T-helper 17 cell (primary cell): ENCODE measurements at regions not wholly inside any gene's neighbourhood (a gene's known extent, or its start where the extent isn't known, plus 50 kb on each side); places are given as distances from the start of the nearest gene placed in this dataset.

Source experiments
- ATAC-seq: fragments of 150-1000 bp; cut with Tn5 transposase; 2 replicates; pipeline ENCODE4 v1.10.0; 2021; ENCODE audit warnings: mild to moderate bottlenecking, moderate library complexity
- DNase-seq, 3 donors: peaks; one replicate each; pipeline versions ENCODE4 v3.0.0 to v3.0.0-alpha.2; 2020 to 2021
- H3K9me3 ChIP-seq: one replicate; pipeline ENCODE4 v1.7.0; 2013; ENCODE audit warnings: low read length, mild to moderate bottlenecking; ENCODE audit not compliant: control insufficient read depth, poor library complexity, severe bottlenecking
- H3K27ac Mint-ChIP-seq: one replicate; pipeline ENCODE4 v1.8.0; 2022; ENCODE audit warnings: mild to moderate bottlenecking, moderate library complexity, mixed read lengths
- H3K27me3 Mint-ChIP-seq: one replicate; pipeline ENCODE4 v1.8.0; 2022; ENCODE audit warnings: mixed read lengths
- H3K36me3 Mint-ChIP-seq: one replicate; pipeline ENCODE4 v1.8.0; 2022; ENCODE audit warnings: low read depth, mixed read lengths
- H3K4me1 Mint-ChIP-seq: one replicate; pipeline ENCODE4 v1.8.0; 2022; ENCODE audit warnings: mild to moderate bottlenecking, mixed read lengths
- H3K4me3 Mint-ChIP-seq: one replicate; pipeline ENCODE4 v1.8.0; 2022; ENCODE audit warnings: mild to moderate bottlenecking, moderate library complexity, mixed read lengths

DNA sequence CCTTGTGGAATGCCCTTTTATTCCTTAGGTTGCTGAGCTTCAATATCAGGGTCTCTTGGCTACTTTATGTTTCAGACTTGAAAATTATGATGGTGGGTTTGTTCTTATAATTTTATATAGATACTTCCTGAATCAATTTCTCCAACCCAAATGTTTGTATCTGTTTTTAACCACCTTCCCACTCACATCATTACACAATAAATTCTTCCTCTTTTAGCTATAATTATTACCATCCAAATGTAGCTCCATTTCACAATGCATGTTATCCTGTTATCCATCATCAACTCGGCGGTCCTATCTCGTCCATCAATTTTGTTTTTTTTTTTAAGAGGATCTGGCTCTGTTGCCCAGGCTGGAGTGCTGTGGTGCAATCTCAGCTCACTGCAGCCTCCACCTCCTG, 357.6 kb upstream of the ZP4 start:
- Mint-ChIP-seq H3K4me3 (no peak overlapping the region), H3K27me3 (no peaks in the 10 kb centered on the region), H3K4me1 (no peaks in the 10 kb centered on the region), H3K36me3 (no peaks in the 10 kb centered on the region), H3K27ac (no peak overlapping the region)
- DNase-seq (no peak), ATAC-seq (no peak)
- no peaks in the 10 kb centered on the region for H3K9me3 ChIP-seq

DNA sequence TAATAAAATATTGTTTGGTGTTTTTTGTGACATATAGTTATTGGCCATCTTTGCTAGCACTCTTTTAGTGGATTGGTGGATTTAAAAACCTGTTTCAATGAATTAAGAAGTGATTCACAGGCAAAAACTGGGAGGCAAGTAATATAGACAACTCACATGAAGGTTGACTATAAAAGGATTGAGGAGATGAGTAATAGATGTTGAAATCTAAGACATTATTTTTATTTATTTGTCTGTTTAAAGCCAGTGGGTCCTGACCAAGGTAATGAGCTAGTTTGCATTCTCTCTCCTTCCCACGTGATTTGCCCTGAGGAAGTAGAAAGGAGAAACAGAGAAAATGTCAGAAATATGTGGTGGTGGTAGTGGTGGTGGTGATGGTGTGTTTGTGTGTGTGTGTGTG, 351.5 kb upstream of the ZP4 start:
- Mint-ChIP-seq H3K4me3 (no peak overlapping the region), H3K4me1 (no peaks in the 10 kb centered on the region), H3K36me3 (no peaks in the 10 kb centered on the region), H3K27ac (no peak overlapping the region), H3K27me3 (no peaks in the 10 kb centered on the region)
- no peak for DNase-seq
- H3K9me3 ChIP-seq, result no peaks in the 10 kb centered on the region
- ATAC-seq, result no peak

DNA sequence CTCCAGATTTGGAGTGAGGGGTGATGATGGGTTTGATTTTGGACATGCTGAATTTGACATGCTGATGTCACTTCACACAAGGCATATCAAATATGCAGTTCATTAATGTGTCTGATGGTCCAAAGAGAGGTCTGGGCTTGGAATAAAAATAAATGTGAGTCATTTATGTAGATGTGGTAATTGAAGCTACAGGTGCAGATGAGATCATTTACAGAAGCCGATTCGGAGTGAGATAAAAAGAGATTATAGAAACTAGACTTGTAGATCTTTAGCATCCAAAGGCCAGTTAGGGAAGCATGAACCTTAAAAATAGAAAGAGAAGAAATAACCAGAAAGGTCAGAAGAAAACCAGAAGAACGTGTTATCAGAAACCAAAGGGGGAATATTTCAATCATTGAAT, 350.9 kb upstream of the ZP4 start:
- H3K27ac Mint-ChIP-seq, result no peak overlapping the region
- H3K27me3 Mint-ChIP-seq, result no peaks in the 10 kb centered on the region
- no peaks in the 10 kb centered on the region for H3K9me3 ChIP-seq
- ATAC-seq (no peak), DNase-seq (no peak)
- H3K4me1 Mint-ChIP-seq, result no peaks in the 10 kb centered on the region
- H3K4me3 Mint-ChIP-seq, result no peak overlapping the region
- no peaks in the 10 kb centered on the region for H3K36me3 Mint-ChIP-seq

DNA sequence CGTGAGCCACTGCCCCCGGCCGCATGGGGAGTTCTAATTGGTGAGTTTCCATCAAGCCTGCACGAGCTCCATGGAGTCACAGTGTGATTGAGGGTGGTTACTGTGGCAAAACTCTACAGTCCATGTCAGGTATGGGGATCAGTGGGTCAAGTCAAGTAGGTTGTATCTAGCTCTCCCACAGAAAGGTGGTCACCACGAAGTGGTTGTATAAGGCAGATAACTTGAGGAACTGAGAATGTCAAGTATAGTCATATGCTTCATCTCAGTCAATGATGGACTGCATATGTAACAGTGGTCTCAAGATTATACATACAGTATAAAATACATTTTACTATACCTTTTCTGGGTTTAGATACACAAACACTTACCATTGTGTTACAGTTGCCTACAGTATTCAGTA, 348.6 kb upstream of the ZP4 start:
- no peak for ATAC-seq
- Mint-ChIP-seq H3K36me3 (no peaks in the 10 kb centered on the region), H3K27me3 (no peaks in the 10 kb centered on the region), H3K27ac (no peak overlapping the region), H3K4me3 (no peak overlapping the region), H3K4me1 (no peaks in the 10 kb centered on the region)
- no peaks in the 10 kb centered on the region for H3K9me3 ChIP-seq
- DNase-seq, result no peak

DNA sequence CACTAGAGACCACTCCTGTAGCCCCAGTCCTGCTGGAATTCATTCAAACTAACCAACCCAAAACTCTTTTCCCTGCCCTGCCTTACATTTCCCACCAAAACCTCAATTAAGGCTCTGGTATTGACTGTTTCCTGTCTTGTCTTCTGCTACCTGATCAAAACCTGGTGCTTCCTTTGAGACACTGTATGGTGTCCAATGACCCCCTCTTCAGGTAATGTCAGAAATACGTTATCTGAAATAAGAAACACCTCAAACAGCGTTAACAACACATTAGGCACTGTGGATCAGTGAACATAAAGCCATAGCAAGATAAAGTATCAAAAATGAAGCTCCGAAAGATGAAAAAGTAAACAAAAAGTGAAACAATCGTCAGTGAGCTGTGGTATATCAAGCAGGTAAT, 343.2 kb upstream of the ZP4 start:
- no peaks in the 10 kb centered on the region for H3K9me3 ChIP-seq
- H3K27me3 Mint-ChIP-seq, result no peaks in the 10 kb centered on the region
- no peak overlapping the region for H3K4me3 Mint-ChIP-seq
- H3K4me1 Mint-ChIP-seq, result no peaks in the 10 kb centered on the region
- no peak overlapping the region for H3K27ac Mint-ChIP-seq
- no peak for DNase-seq
- H3K36me3 Mint-ChIP-seq, result no peaks in the 10 kb centered on the region
- no peak for ATAC-seq

DNA sequence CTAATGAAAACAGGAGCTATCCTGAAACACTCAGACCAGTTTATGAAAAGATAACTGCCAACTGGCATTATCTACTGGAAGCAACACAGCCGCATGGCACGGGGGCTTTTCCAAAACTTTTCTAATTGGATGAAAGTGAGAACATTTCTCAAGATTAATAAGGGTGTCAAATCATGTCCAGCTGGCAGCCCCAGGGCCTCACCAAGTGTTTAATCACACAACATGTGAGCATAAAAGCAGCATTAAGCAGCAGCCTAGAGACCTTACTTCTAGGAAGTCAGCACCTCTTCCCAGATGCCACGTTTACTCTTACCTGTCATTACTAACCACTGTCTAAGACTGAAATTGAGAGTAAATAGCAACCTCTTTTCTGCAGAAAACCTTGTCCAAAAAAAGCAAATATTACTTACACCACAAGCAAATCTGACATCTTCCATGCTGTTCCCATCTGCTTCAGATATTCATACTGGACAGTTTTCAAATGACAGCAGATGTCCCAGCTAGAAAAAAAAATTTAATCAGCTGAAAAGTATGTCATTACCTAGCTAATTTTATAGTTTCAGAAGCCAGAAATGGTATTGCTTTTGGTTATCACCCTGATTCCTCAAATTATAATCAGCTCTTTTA, 341.5 kb upstream of the ZP4 start:
- H3K36me3 Mint-ChIP-seq, result no peaks in the 10 kb centered on the region
- H3K4me1 Mint-ChIP-seq, result no peaks in the 10 kb centered on the region

DNA sequence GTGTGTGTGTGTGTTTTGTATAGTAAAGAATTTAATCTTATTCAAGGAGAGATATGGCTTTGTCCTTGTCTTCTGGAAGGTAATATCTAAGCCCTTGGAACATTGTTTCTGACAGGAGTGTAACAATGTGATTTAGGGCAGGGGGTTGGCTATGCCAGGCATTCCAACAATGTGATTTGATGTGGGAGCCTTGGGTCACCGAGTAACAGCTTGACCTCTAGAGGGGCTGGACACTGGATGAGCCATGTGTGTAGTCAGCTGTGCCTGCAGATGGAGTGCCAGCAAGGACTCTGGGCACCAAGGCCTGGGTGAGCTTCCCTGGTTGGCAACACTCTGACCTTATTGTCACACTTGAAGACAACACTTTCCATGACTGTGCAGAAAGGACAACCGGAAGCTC, 336.1 kb upstream of the ZP4 start:
- ATAC-seq (no peak), DNase-seq (no peak)
- Mint-ChIP-seq H3K4me1 (no peaks in the 10 kb centered on the region), H3K27ac (no peak overlapping the region), H3K36me3 (no peaks in the 10 kb centered on the region), H3K27me3 (no peaks in the 10 kb centered on the region), H3K4me3 (no peak overlapping the region)
- no peaks in the 10 kb centered on the region for H3K9me3 ChIP-seq

More for the DNA sequence above, 341.5 kb upstream of the ZP4 start:
- Mint-ChIP-seq H3K4me3 (no peak overlapping the region), H3K27me3 (no peaks in the 10 kb centered on the region), H3K27ac (no peak overlapping the region)
- no peak for DNase-seq
- no peaks in the 10 kb centered on the region for H3K9me3 ChIP-seq
- ATAC-seq, result no peak

DNA sequence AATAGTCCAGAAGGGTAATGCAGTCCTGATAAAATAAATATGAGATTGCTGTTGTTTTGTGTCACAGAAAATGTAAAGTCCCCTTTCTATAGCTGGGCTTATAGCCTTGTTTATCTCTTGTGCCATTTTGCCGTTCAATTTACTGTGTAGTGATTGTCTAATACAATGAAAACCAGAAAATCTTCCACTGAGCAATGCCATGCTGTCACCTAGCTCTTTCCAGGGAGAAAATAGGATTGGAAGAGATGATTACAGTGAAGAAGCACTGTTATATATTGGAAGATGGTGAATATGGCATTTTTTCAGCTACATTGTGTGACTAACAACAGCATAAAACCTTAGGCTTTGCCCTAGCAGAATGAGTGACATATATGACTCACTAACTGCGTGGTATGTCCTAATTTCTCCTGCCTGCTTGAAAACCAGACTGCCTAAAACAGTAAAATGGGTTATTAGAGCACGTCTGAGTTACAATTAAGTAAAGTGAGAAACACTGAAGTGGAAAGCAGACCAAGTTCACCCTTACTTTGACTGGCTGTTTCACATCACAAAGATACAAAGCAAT, 332.4 kb upstream of the ZP4 start:
- Mint-ChIP-seq H3K4me1 (no peaks in the 10 kb centered on the region), H3K36me3 (no peaks in the 10 kb centered on the region), H3K27ac (no peak overlapping the region), H3K27me3 (no peaks in the 10 kb centered on the region), H3K4me3 (no peak overlapping the region)
- DNase-seq, result no peak
- H3K9me3 ChIP-seq, result no peaks in the 10 kb centered on the region
- no peak for ATAC-seq

DNA sequence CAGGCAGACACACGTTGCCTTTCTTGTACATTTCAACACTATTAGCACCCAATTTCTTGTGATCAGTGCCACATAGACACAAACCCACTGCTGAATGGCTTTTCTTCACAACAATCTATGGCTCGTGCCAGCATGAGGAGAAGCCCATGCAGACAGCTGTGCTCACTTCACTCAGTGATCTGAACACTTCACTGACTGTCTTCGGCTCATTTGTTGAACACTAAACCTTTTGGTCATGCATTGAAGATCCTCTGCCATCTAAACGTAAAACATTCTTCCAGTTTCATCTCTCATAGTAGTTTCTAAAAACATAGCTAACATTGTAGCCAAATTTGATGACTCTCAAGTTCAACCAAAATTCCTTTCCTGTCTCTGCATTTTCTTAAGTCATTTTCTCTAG, 331.0 kb upstream of the ZP4 start:
- no peaks in the 10 kb centered on the region for H3K4me1 Mint-ChIP-seq
- H3K27me3 Mint-ChIP-seq, result no peaks in the 10 kb centered on the region
- H3K4me3 Mint-ChIP-seq, result no peak overlapping the region
- DNase-seq, result no peak
- H3K36me3 Mint-ChIP-seq, result no peaks in the 10 kb centered on the region
- H3K9me3 ChIP-seq, result no peaks in the 10 kb centered on the region
- no peak overlapping the region for H3K27ac Mint-ChIP-seq
- no peak for ATAC-seq

DNA sequence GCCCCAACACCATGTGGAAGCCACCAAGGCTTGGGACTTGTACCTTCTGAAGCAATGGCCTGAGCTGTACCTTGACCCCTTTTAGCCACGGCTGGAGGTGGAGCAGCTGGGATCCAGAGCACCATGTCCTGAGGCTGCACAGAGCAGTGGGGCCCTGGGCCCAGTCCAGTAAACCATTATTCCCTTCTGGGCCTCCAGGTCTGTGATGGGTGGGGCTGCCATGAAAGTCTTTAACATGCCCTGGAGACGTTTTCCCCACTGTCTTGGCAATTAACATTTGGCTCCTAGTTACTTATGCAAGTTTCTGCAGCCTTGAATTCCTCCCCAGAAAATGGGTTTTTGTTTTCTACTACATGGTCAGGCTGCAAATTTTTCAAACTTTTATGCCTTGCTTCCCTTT, 323.7 kb upstream of the ZP4 start:
- no peaks in the 10 kb centered on the region for H3K4me1 Mint-ChIP-seq
- no peak overlapping the region for H3K27ac Mint-ChIP-seq
- DNase-seq (no peak), ATAC-seq (no peak)
- H3K9me3 ChIP-seq, result no peaks in the 10 kb centered on the region
- H3K27me3 Mint-ChIP-seq, result no peaks in the 10 kb centered on the region
- H3K36me3 Mint-ChIP-seq, result no peaks in the 10 kb centered on the region
- no peak overlapping the region for H3K4me3 Mint-ChIP-seq

DNA sequence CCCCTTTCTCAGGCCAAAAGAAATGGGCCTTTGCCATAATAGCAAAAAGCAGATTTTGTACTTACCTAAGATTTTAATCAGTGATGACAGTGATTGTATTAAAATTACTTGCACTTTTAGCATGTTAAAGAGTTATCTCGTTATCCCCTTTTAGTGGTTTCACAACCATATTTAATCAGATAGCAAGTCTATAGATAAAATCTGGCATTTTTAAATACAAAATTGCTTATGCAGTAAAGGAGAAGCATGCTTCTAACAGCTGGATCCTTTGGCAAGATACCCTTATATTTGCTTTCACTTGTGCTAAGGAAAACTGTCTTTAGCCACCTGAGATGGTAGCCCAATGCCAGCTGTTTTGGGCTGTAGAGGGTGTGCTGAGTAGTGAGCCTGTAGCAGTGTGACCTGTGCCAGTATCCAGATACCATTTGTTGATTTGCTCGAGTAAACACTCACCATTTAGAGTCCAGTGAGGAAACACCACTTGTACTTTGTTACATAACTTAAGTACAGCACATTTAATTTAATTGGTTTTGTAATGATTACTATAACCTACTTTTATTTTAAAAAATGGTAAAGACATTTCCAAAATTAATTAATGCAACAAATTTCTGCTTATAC, 314.4 kb upstream of the ZP4 start:
- Mint-ChIP-seq H3K4me3 (no peak overlapping the region), H3K27me3 (no peaks in the 10 kb centered on the region), H3K27ac (no peak overlapping the region), H3K36me3 (no peaks in the 10 kb centered on the region), H3K4me1 (no peaks in the 10 kb centered on the region)
- ATAC-seq (no peak), DNase-seq (no peak)
- peaks cover 3% of the 10 kb centered on the region for H3K9me3 ChIP-seq

DNA sequence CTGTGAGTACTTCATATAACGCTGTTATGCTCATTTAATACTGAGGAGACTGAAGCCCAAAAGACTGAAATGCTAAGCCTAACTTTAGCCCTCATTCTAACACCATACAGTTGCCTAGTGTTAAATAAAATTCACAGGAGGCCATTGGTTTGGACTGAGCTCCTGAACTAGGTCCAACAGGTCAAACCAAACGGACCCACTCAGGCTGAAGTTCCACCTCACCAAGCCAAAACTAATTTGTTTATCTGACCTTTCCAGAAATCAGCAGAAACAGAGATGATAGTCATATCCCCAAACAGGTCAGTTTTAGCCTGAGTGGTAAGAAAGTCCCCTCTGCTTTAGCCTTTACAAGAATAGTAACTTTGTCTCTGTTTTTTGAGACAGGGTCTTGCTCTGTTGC, 311.3 kb upstream of the ZP4 start:
- H3K4me3 Mint-ChIP-seq, result no peak overlapping the region
- no peak for ATAC-seq
- no peaks in the 10 kb centered on the region for H3K4me1 Mint-ChIP-seq
- H3K36me3 Mint-ChIP-seq, result no peaks in the 10 kb centered on the region
- no peaks in the 10 kb centered on the region for H3K9me3 ChIP-seq
- DNase-seq, result no peak
- H3K27ac Mint-ChIP-seq, result no peak overlapping the region
- no peaks in the 10 kb centered on the region for H3K27me3 Mint-ChIP-seq

DNA sequence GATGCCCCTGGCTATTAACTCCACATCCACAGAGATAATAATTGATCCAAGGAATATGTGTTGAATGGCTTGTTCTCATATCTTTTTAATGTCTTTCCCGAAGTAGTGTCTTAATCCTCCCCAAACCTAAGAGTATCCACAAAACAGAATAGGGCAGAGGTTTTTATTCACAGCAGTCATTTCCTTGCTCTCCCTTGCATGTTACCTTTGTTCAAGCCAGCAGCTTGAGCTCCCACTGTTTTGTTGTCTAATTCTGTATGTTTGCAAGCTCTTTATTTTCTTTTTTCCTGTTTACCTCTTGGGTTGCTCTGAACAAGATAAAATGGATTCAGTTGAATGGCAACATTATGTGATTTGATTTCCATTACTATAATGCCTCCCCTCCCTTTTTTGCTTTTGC, 308.6 kb upstream of the ZP4 start:
- Mint-ChIP-seq H3K4me3 (no peak overlapping the region), H3K4me1 (no peaks in the 10 kb centered on the region), H3K36me3 (no peaks in the 10 kb centered on the region)

DNA sequence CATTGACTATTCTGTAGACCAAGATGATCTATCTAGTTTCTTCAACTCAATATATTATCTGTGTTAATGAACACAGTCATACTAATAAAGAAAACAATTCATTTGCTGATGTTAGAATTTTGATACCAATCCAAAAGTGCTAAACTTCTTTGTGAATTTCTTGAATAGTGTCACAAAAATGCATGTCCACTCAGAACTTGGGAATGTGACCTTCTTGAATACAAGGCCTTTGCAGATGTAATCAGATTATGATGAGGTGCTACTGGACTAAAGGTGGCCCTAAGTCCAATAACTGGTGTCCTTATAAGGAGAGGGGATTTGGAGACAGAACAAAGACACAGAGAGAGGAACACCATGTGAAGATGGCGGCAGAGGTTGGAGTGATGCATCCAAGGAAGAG, 305.8 kb upstream of the ZP4 start:
- no peak for DNase-seq
- H3K36me3 Mint-ChIP-seq, result no peaks in the 10 kb centered on the region
- no peak for ATAC-seq
- no peaks in the 10 kb centered on the region for H3K27me3 Mint-ChIP-seq
- no peak overlapping the region for H3K4me3 Mint-ChIP-seq
- no peak overlapping the region for H3K27ac Mint-ChIP-seq
- H3K9me3 ChIP-seq, result no peaks in the 10 kb centered on the region
- H3K4me1 Mint-ChIP-seq, result no peaks in the 10 kb centered on the region

More for the DNA sequence above, 308.6 kb upstream of the ZP4 start:
- Mint-ChIP-seq H3K27me3 (no peaks in the 10 kb centered on the region), H3K27ac (no peak overlapping the region)
- H3K9me3 ChIP-seq, result no peaks in the 10 kb centered on the region
- ATAC-seq, result no peak
- no peak for DNase-seq
